IPS-15b (cell line): ENCODE measurements at regions not wholly inside any gene's neighbourhood (a gene's known extent, or its start where the extent isn't known, plus 50 kb on each side); places are given as distances from the start of the nearest gene placed in this dataset.

Experiments used
- H3K27me3 ChIP-seq: one replicate; pipeline ENCODE4 v1.6.1; 2013; ENCODE audit warnings: low read length; ENCODE audit not compliant: control insufficient read depth, insufficient read depth
- H3K36me3 ChIP-seq: one replicate; pipeline ENCODE4 v1.6.1; 2013; ENCODE audit warnings: low read length; ENCODE audit not compliant: control insufficient read depth, insufficient read depth
- H3K4me1 ChIP-seq: one replicate; pipeline ENCODE4 v1.6.1; 2013; ENCODE audit warnings: mild to moderate bottlenecking, low read length; ENCODE audit not compliant: control insufficient read depth, insufficient read depth
- H3K4me3 ChIP-seq: one replicate; pipeline ENCODE4 v1.5.1; 2013; ENCODE audit warnings: low read depth, low read length
- H3K9ac ChIP-seq: one replicate; pipeline ENCODE4 v1.6.1; 2013; ENCODE audit warnings: low read depth, mild to moderate bottlenecking, low read length
- H3K9me3 ChIP-seq: one replicate; pipeline ENCODE4 v1.6.1; 2013; ENCODE audit warnings: mild to moderate bottlenecking, low read length; ENCODE audit not compliant: control insufficient read depth, insufficient read depth

DNA sequence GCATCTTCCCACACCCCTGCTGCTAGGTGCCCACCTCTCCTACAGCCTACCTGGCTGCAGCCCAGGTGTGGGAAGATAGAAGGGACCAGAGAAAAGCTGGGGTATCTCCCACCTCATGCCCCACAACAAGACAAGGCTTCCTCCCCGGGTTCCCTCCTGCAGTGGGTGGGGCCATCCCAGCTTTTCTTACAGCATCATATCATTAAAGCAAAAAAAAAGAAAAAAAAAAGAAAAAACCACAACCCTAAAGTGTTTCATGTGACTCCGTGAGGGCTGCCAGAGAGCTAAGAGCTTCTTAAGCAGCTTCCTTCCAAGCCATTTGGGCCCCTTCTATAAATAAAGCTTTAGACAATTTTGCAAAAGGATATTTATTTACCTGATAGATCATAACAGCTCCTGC lies 455.4 kb upstream of the TSHZ3 start:
- Histone ChIP-seq H3K9ac (no peak overlapping the region), H3K4me3 (no peak overlapping the region)

DNA sequence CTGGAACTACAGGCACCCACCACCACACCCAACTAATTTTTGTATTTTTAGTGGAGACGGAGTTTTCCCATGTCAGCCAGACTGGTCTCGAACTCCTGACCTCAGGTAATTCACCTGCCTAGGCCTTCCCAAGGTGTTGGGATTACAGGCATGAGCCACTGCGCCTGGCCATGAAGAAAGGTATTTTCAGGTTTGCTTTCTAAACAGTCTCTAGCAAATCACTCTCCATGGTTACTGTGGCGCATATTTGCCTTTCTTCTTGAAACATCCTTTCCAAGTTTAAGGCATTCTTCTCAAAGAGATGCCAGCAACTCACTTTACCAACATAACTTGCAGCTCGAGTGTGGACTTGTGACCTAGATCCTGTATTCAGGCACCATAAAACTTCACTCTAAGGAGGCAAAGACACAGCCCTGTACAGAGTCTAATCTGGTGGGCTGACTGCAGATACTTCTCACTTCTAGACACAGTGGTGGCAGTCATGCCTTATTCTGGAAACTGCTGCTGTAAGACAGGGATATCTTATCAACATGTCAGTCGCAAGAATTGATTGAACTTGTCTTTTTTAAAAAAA lies 461.4 kb upstream of the TSHZ3 start:
- Histone ChIP-seq H3K9ac (no peak overlapping the region), H3K27me3 (no peaks in the 10 kb centered on the region), H3K4me1 (no peaks in the 10 kb centered on the region), H3K36me3 (no peaks in the 10 kb centered on the region), H3K9me3 (no peaks in the 10 kb centered on the region), H3K4me3 (no peak overlapping the region)

More for the DNA sequence above, 455.4 kb upstream of the TSHZ3 start:
- no peaks in the 10 kb centered on the region for H3K36me3 ChIP-seq
- H3K4me1 ChIP-seq: no peaks in the 10 kb centered on the region
- H3K27me3 ChIP-seq: no peaks in the 10 kb centered on the region
- no peaks in the 10 kb centered on the region for H3K9me3 ChIP-seq

DNA sequence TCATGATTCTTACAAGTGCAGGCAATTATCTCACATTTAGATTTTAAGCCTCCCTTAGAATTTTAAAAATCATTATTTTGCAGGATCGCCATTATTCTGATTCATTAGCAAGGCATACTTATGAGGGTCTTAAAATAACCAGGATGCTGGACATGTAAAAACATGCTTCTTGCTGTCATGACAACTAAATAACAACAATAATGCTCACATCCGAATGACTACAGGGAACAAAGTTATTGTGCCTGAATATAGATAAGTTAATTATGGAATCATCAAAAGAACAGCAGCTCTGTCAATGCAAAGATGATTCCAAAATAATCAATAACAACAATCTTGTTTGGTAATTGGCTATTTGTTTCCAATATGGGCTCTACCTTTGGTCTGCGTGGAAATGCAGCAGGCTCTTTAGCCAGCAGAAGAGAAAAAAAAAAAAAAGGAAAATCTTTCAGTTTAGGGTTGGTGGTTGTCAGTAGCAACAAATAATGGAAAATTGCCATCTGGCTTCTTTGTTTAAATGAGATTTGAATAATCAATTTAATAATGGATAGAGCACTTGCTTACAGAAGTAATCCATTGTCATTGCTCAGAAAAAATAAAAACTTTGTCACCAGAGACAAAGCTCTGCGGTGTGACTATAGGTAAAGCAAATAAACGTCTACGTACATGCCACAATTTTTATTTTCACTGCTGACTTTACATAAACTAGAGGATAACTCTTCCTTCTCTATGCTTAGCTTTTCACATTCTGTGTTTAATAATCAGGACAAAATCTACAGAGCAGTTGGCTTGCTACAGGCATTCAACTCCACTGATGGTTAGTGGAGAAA lies 468.9 kb upstream of the TSHZ3 start:
- Histone ChIP-seq H3K4me1 (peaks cover 5% of the 10 kb centered on the region), H3K36me3 (no peaks in the 10 kb centered on the region), H3K9me3 (no peaks in the 10 kb centered on the region)

DNA sequence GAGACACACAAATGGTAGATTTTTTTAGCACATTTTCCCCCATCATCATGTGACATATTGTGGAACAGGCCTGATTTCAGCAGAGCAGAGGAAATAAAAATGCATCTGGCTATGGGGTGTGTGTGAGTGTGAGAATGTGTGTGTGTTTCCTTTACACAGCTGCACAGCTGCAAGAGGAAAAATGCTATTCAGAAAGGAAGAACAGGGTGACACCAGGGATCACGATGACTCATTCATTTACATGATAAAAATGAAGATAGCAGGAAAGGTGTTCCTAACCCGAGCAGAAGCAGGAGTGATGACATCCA lies 469.5 kb upstream of the TSHZ3 start:
- Histone ChIP-seq H3K9me3 (no peaks in the 10 kb centered on the region), H3K9ac (no peak overlapping the region), H3K4me3 (no peak overlapping the region), H3K27me3 (no peaks in the 10 kb centered on the region), H3K36me3 (no peaks in the 10 kb centered on the region), H3K4me1 (peaks cover 5% of the 10 kb centered on the region)

More for the DNA sequence above, 468.9 kb upstream of the TSHZ3 start:
- Histone ChIP-seq H3K9ac (no peak overlapping the region), H3K27me3 (no peaks in the 10 kb centered on the region), H3K4me3 (no peak overlapping the region)

DNA sequence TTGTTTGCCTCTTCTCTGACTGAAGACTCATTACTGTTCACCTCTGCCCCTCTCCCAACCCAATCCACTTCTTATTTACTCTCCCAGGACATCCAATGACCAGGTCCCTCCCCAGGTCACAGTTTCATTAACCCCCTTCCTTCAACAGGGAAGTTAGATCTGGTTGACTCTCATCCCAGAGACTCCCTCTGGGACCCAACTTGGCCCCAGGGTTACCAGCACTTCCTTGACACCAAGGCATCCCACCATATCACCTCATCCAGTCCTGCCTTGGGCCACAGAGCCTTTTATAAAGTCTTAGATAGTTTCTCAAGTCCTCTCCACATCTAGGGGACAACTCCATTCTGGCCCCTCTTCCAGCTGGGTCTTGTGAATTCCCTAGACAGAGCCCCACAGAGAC lies 470.6 kb upstream of the TSHZ3 start:
- H3K4me3 ChIP-seq: no peak overlapping the region
- peaks cover 5% of the 10 kb centered on the region for H3K4me1 ChIP-seq
- no peak overlapping the region for H3K9ac ChIP-seq
- H3K27me3 ChIP-seq: no peaks in the 10 kb centered on the region
- no peaks in the 10 kb centered on the region for H3K9me3 ChIP-seq
- no peaks in the 10 kb centered on the region for H3K36me3 ChIP-seq

DNA sequence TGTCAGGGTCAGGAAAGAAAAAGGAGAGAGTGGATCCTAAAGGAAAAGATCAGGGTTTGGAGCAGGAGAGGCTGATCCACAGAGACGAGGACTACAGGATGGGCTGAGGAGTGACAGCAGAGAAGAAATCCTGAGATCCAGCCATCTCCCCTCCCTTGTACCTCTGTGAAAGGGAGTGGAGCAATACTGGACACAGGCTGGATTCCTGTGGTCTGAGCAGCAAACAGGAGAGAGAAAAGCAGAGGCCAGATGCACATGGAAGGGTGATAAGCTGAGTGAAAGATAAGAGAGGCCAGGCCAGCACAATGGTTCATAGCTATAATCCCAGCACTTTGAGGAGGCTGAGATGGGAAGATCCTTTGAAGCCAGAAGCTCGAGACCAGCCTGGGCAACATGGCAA lies 472.1 kb upstream of the TSHZ3 start:
- Histone ChIP-seq H3K4me1 (peaks cover 5% of the 10 kb centered on the region), H3K27me3 (no peaks in the 10 kb centered on the region), H3K4me3 (no peak overlapping the region), H3K36me3 (no peaks in the 10 kb centered on the region), H3K9me3 (no peaks in the 10 kb centered on the region), H3K9ac (no peak overlapping the region)

DNA sequence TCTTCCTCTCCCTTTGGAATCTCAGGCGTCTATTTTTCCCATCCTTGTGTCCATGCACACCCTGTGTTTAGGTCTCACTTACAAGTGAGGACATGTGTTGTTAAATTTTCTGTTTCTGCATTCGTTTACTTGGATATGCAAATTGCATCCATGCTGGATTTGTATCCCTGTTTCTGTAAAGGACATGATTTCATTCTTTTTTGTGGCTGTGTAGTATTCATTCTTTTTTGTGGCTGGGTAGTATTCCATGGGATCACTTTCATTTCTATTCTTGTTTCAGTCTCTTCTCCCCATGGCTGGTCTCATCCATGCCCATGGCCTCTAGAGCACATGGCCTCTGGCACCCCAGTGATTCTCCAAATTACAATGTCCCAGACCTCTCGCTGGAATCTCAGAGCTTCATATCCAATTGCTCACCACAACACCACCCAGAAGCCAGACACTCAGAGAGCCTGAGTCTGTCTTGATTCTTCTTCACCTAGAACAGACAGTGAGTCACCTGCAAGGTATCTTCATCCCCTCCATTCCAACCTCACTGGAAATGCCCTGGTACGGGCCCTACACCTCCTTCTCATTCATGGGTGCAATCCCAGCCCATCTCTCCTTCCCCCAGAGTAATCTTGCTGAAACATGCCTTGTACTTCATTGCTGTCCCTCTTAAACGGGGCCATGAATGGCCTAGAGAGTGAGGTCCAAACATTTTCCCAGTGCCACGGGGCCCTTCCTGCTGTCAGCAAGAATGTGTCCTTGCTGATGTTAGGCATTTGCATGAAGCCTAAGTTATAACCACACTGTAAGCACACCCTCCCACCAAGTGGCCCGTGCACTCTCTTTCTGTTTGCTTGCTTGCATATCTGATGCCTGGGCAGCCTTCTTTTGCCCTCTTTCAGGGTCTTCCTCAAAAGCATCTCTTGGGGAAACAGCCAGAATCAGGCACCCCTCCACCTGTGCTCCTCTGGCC lies 476.2 kb upstream of the TSHZ3 start:
- H3K36me3 ChIP-seq: no peaks in the 10 kb centered on the region
- no peaks in the 10 kb centered on the region for H3K9me3 ChIP-seq
- H3K27me3 ChIP-seq: no peaks in the 10 kb centered on the region
- no peaks in the 10 kb centered on the region for H3K4me1 ChIP-seq
- no peak overlapping the region for H3K9ac ChIP-seq
- H3K4me3 ChIP-seq: no peak overlapping the region

DNA sequence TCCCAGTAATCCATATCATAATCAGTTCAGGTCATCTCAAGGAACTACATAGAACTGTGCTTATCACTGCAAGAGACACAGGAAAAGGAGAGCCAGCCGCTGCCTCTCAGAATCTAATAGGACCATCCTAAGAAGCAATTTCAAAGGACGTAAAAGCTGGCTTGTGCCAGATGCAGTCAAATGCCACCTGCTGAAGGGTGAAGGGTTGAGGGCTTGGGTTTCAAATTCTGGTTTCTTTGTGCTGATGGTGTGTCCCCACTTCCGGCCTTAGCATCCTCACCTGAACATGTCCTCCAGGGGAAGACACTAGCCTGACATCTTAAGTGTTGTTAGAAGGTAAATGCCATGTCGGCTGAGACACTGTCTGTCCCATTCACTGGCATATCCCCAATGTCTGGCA lies 477.1 kb upstream of the TSHZ3 start:
- Histone ChIP-seq H3K9ac (no peak overlapping the region), H3K27me3 (no peaks in the 10 kb centered on the region), H3K36me3 (no peaks in the 10 kb centered on the region), H3K4me1 (no peaks in the 10 kb centered on the region), H3K9me3 (no peaks in the 10 kb centered on the region), H3K4me3 (no peak overlapping the region)

DNA sequence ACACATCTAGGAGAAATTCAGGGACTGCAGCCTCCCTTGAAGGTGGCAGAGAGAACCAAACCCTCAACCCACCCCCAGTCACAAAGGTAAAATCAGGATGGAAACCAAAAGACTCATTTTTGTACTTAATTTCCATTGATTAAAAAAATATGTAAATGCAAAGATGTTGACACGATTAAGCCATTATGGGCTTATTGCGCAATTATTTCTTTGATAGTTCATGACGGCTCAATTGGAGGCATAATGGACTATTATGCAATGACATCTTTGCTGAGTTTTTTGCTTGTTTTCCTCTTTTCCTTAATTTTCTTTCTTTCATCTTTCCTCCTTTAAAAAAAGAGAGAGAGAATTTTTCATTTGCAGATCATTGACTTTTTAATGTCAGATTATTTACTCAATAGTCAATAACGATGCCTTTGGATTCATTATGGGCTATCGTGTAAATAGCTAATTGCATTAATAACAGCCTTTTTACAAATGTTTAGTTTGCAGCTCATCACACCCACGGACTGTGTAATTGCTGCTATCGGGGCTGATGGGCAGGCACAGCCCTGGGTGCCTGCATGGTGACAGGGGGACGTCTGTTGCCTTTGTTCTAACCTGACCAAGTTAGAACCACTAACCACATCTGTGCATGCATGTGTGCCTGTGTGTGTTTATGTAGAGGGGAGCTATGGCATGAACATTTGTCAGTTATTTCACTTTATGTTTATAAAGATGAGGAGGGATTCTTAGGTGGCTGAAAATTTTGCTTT lies 482.4 kb upstream of the TSHZ3 start:
- Histone ChIP-seq H3K4me3 (no peak overlapping the region), H3K36me3 (no peaks in the 10 kb centered on the region), H3K27me3 (no peaks in the 10 kb centered on the region), H3K9ac (no peak overlapping the region), H3K4me1 (no peaks in the 10 kb centered on the region), H3K9me3 (no peaks in the 10 kb centered on the region)

DNA sequence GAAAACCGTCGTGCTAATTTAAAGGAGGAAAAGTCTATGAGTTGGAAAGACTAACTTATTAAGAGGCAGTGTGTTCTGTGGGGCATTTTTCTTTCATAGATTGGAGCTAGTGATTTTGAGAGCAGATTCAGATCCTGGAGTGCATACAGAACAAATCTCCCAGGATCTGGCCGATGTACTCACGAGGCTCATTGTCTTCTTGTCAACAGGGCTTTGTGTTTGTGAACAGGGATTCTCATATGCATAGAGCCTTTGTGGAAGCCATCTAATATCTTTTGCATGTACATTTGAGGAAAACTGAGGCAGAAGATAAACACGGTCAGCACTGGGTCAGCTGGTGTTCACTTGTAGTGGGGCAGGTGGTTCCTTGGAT lies 482.9 kb upstream of the TSHZ3 start:
- H3K4me3 ChIP-seq: no peak overlapping the region
- H3K36me3 ChIP-seq: no peaks in the 10 kb centered on the region
- H3K9ac ChIP-seq: no peak overlapping the region
- no peaks in the 10 kb centered on the region for H3K9me3 ChIP-seq
- no peaks in the 10 kb centered on the region for H3K27me3 ChIP-seq
- H3K4me1 ChIP-seq: no peaks in the 10 kb centered on the region

DNA sequence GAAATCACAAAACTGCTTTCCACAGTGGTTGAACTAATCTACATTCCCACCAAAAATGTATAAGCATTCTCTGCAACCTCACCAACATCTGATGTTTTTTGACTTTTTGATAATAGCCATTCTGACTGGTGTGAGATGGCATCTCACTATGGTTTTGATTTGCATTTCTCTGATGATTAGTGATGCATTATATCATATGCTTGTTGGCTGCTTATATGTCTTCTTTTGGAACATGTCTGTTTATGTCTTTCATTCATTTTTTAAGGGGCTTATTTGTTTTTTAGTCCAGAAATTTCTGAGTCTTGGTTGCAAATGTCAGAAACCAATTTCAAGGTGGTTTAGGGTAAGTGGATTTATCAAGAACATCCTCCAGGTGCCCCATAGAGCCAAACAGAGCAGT lies 484.8 kb upstream of the TSHZ3 start:
- Histone ChIP-seq H3K36me3 (no peaks in the 10 kb centered on the region), H3K9me3 (no peaks in the 10 kb centered on the region), H3K27me3 (no peaks in the 10 kb centered on the region), H3K4me1 (no peaks in the 10 kb centered on the region), H3K4me3 (no peak overlapping the region), H3K9ac (no peak overlapping the region)
